ENCODE measurements at regions not wholly inside any gene's neighbourhood (a gene's known extent, or its start where the extent isn't known, plus 50 kb on each side); places are given as distances from the start of the nearest gene placed in this dataset.
A peak's percentile ranks its signal among the peaks of the same experiment; 100 is the strongest.

DNA sequence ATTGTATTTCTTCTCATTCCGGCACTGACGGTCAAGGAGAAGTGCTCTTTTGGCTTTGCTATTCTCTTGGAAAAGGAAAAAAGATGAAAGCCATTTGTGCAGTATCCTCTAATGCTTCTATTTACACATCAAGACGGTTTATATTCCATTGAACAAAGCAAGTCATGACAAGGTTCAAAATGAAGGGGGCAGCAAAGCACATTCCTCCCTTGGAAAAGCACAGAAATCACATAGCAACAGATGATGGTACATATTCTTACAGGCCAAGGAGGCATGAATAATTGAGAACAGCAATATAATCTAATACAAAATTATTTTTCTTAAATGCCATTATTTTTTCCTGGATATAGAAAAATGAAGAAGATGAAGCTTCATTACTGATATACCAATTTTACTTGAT, 508.2 kb upstream of the JAG1 start:
- H3K4me3 ChIP-seq (ENCODE audit: low read depth, low read length) = no peak overlapping the region
- TF ChIP-seq, protein P1, sequence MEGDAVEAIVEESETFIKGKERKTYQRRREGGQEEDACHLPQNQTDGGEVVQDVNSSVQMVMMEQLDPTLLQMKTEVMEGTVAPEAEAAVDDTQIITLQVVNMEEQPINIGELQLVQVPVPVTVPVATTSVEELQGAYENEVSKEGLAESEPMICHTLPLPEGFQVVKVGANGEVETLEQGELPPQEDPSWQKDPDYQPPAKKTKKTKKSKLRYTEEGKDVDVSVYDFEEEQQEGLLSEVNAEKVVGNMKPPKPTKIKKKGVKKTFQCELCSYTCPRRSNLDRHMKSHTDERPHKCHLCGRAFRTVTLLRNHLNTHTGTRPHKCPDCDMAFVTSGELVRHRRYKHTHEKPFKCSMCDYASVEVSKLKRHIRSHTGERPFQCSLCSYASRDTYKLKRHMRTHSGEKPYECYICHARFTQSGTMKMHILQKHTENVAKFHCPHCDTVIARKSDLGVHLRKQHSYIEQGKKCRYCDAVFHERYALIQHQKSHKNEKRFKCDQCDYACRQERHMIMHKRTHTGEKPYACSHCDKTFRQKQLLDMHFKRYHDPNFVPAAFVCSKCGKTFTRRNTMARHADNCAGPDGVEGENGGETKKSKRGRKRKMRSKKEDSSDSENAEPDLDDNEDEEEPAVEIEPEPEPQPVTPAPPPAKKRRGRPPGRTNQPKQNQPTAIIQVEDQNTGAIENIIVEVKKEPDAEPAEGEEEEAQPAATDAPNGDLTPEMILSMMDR (IDR thresholded peaks at IDR 0.05; ENCODE audit: insufficient read depth, low read length) = peak; percentile 5
- DNase-seq (ENCODE audit: low read depth) = no peak

DNA sequence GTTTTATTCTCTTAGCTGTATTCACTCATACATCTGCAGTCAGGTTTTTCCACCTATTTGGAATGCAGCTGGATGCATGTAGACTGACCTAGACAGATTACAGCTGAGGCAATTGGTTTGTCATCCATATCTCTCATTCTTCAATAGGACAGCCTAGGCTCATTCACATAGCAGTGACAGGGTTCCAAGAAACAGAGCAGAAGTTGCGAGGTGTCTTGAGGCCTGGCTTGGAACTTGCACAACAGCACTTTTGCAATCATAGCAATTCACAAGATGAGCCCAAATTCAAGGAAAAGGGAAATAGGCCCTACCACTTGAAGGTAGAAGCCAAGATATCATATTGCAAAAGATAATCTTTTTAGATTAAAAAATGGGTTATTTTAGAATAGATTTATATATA, 508.9 kb upstream of the JAG1 start:
- no peak overlapping the region for H3K4me3 ChIP-seq (ENCODE audit: low read depth, low read length)
- TF ChIP-seq, protein P1 (IDR thresholded peaks at IDR 0.05; ENCODE audit: insufficient read depth, low read length) = no peak
- peak; percentile 38 for DNase-seq (ENCODE audit: low read depth)

DNA sequence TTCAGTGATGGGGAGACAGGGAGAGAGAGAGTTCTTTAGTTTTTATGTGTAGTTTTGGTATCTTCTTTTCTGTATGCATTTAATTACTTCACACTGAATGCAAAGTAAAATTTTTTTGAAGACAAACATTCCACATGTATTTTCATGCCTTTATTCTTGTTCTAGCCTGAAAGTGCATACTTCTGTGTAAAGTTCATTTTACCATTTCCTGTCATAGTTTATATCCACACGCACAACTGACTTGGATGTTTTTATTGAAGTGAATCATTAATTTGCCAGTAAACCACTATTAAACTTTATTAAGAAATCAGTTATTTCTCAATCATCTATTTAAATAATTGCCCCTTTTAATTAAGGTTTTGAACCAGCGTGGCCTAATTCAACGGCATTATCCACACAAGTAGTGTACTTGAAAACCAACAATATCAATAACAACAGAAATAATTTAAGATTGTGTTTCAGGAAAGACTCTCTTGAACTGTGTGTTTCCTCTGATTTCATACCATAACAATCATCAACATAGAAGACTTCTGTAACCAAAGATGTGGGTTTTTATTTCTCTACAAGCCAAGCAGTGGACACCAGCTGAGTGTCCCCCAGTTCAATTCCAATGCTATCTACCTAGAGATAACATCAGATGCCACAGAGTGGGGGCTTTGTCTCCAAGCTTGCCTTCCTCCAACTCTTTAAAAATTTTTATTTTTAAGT, 512.7 kb upstream of the JAG1 start:
- DNase-seq (ENCODE audit: low read depth) = no peak
- H3K4me3 ChIP-seq (ENCODE audit: low read depth, low read length) = no peak overlapping the region
- TF ChIP-seq, protein P1 (IDR thresholded peaks at IDR 0.05; ENCODE audit: insufficient read depth, low read length) = no peak

DNA sequence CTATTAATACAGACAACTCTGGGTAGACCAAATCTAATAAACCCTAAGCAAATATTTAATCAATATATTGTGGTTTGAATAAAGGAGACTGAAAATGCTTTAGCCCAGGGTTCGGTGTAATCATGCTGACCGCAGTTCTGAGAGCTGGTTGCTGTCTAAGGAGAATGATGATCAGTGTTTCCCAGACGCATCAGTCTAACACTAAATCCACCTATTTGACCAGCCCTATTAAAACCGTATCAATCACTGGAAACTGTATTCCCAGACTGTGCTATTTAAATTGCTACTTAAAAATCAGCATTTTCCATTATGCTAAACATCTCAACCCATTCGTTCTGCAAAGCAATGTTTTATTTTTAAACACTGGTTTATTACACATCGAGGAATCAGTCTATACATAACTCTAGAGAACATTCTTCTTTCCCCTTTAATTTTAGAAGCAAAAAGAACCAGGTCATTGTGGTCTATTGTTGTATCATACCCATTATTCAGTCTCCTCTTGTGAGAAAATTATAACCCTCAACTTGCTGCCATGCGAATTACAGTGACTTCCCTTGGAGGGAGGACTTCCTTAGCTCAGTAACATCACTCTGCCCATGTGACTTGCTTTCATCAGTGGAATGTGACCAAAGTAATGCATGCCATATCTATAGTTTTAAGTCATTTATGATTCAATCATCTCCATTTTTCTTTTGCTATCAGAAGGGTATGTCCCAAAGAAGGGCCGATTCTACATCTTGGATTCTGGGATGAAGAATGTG, 515.2 kb upstream of the JAG1 start:
- H3K4me3 ChIP-seq (ENCODE audit: low read depth, low read length) = no peak overlapping the region
- DNase-seq (ENCODE audit: low read depth) = no peak
- TF ChIP-seq, protein P1 (IDR thresholded peaks at IDR 0.05; ENCODE audit: insufficient read depth, low read length) = no peak

DNA sequence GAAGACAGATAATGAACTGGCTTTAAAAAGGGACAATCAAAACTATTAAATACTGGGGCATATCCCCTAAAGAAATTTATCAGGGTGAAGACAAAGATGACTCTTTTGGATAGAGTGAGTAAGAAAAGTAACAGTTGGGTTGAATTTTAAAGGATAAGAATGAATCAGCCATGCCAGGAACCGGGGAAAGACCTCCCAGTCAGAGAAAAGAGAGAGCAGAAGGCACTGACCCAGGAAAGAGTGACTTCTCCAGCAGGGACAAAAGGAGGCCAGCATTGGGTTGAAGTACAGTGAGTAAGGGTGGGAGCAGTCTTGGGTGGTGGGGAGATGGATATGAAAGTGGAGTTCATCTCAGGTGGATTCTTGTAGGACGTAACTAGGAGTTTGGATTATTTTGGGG, 516.9 kb upstream of the JAG1 start:
- no peak overlapping the region for H3K4me3 ChIP-seq (ENCODE audit: low read depth, low read length)
- TF ChIP-seq, protein P1 (IDR thresholded peaks at IDR 0.05; ENCODE audit: insufficient read depth, low read length) = no peak
- DNase-seq (ENCODE audit: low read depth) = no peak

DNA sequence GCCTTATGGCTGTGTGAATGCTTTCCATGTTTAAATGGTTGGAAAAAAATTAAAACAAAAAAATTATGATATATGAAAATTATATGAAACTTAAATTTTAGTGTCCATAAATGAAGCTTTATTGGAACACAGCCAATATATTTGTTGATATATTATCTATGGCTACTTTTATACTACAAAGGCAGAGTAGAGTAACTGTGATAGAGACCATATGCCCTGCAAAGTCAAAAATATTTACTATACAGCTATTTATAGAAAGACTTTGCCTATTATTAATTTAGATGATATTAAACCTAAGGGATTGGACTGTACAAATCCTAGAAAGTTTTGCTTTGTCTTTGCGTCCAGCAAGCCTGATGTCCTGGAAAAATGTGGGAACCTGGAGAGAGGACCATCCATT, 518.3 kb upstream of the JAG1 start:
- no peak for DNase-seq (ENCODE audit: low read depth)
- H3K4me3 ChIP-seq (ENCODE audit: low read depth, low read length) = no peak overlapping the region
- TF ChIP-seq, protein P1 (IDR thresholded peaks at IDR 0.05; ENCODE audit: insufficient read depth, low read length) = no peak

All from fibroblast of the aortic adventitia (primary cell).